Erythroblast (primary cell): ENCODE measurements at regions not wholly inside any gene's neighbourhood (a gene's known extent, or its start where the extent isn't known, plus 50 kb on each side); places are given as distances from the start of the nearest gene placed in this dataset.

ENCODE experiments used
- DNase-seq, 2 experiments: peaks; one replicate each; lab custom pipeline; 2025; lab: John Stamatoyannopoulos, UW
- GATA1 ChIP-seq: IDR thresholded peaks from 2 replicates; pipeline ENCODE4 v1.6.1; 2011; ENCODE audit warnings: low read depth, mild to moderate bottlenecking, control low read depth, low read length, moderate library complexity
- POLR2A ChIP-seq: IDR thresholded peaks from 2 replicates; pipeline ENCODE4 v1.6.1; 2011; ENCODE audit warnings: mild to moderate bottlenecking, low read length

DNA sequence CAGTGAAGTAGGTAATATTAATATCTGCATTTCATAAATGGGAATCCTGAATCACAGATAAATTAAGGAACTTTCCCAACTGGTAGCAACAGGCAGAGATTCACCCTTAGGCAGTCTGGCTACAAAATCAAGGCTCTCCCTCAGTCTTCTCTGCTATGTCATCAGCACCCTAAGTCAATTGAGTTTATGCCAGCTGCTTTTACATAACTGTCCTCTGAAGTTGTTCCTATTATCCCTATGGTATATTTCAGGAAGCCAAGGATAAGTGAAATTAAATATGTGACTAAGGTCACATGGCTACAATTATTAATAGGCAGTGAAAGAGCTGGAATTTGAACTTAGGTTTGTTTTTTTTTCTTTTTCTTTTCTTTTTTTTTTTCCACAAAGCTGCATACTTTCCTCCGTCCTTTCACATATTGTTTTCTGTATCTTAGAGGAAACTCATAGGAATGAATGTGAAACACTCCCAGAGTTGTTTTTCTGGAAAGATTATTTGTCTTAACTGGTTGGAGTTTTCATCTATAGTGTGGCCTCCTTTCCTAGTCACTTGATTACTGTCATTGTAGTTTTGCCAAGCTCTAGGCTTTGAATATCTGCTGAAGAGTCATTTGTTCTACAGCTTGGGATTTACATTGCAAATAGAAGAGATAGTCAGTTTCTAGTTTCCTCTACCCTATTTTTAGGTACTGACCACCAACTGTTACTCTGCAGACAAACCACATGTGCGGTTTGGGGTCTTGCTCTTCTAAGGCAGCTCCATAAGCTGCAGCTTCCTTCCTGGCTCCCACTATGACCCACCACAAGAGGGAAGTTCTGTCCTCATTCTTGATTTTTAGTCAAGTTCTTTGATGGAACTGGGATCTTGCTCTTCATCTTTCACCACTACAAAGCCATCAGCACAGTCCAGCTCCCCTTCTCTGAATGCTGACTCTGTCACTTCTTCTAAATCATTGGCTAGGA is 338.0 kb upstream of the KIAA1217 start:
- TF ChIP-seq POLR2A = no peak
- TF ChIP-seq GATA1 = no peak
- no peak for DNase-seq

DNA sequence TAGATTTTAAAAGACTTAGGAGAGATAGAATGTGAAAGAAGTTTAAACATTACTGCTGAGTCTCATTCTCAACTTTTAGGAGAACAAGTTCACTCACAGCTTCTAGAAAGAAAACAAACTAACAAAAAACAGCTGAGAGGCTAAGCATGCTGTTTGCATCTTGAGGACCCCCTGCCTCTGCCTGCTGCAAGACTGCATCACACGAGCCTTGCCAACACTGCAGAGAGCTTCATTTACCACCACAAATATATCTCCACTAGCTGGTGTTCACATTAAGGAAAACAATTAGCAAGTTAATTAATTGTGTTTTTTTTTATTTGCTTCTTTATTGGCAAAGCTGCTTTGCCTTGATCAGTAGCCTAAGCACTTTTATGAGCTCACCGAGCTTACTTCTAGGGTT is 336.6 kb upstream of the KIAA1217 start:
- no peak for DNase-seq
- no peak for TF ChIP-seq POLR2A
- no peak for TF ChIP-seq GATA1

DNA sequence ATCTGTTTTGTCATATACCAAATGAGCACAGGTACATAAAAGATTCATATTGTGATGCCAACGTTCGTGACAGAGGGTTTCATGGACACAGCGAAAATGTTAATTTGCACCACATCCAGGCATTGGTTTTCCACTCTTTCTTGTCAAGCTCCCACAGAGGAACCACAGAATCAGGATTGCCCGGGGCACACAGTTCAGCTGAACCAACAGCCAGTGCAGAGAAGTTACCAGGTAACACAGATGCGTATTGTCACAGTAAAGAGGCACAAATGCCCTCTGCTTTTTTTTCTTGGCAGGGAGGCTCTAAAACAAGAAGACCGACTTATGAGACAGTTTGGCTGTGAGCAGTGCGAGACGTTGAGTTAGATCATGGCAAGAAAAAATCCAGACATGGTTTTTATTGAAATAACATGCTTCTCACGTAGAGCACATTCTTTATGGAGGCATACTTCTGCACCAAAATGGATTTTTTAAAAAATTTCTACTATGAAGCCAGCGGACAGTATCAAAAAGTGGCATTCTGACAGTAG is 331.1 kb upstream of the KIAA1217 start:
- TF ChIP-seq GATA1 (no peak), POLR2A (no peak)

GRCh38 chr10:23884670-23885069 is 324.3 kb upstream of the KIAA1217 start:
- no peak for DNase-seq
- TF ChIP-seq GATA1 = no peak
- no peak for TF ChIP-seq POLR2A

More for the DNA sequence above, 331.1 kb upstream of the KIAA1217 start:
- DNase-seq = no peak

GRCh38 chr10:23885853-23886252 is 323.1 kb upstream of the KIAA1217 start:
- TF ChIP-seq POLR2A (no peak), GATA1 (no peak)
- DNase-seq = no peak

- TF ChIP-seq POLR2A (no peak), GATA1 (no peak)
- DNase-seq = peak in 1 of 2 experiments; percentile 5
Measured at GRCh38 chr10:23886355-23886754, 322.6 kb upstream of the KIAA1217 start.

DNA sequence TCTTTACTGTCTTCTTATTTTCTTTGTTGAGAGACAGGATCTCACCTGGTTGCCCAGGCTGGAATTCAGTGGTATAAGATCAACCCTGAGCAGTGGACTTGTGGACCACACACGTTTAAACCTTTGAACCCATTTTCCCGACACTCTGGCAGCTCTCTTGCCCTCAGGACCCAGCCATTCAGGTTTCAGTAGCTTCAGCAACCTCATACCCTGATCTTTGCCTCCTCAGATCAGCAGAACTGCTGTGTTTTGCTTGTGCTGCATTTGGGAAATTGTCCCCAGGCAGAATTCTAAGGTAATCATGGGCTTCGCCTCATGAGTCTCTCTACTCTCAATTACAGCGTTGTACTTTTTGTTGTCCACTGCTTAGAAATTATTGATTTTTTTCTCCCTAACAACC is 317.6 kb upstream of the KIAA1217 start:
- TF ChIP-seq GATA1 (no peak), POLR2A (no peak)

GRCh38 chr10:23892296-23892695 is 316.6 kb upstream of the KIAA1217 start:
- TF ChIP-seq POLR2A (no peak), GATA1 (no peak)
- no peak for DNase-seq

More for the DNA sequence above, 317.6 kb upstream of the KIAA1217 start:
- DNase-seq = no peak

DNA sequence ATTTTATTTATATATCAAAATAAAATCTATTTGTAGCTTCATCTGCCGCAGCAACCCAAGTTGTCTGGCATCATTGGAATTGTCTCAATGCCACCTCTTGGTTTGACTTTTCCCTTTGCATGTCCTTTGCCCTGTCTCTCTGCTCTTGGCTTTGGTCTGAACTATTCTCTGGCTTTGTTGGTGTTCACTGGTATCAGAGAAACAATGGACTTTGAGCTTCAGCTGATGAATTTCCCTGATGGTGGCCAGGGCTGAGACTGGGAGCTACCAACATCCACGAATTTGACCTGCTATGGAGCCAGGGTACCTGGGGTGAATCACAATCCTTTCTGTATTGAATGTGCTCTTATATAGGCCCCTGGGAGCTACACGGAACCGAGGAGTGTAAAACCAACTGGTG is 311.7 kb upstream of the KIAA1217 start:
- TF ChIP-seq POLR2A (no peak), GATA1 (no peak)
- DNase-seq = no peak

GRCh38 chr10:23897861-23898260 is 311.1 kb upstream of the KIAA1217 start:
- TF ChIP-seq GATA1 (no peak), POLR2A (no peak)
- no peak for DNase-seq

DNA sequence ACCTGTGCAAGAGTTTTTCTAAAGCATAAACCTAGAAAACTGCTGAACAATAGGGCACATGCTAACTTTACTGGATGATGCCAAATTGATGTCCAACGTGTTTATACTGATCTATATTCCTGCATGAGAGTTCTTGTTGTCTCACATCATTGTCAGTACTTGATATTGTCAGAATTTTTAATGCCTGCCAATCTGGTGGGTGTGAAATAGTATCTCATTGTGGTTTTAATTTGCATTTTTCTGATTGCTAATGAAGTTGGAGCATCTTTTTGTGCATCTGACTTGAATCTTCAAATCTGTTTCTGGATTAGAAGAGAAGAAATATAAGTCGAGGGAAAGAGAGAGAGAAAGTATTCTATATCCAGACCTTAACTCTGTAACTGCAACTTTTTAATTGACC is 309.8 kb upstream of the KIAA1217 start:
- TF ChIP-seq POLR2A (no peak), GATA1 (no peak)
- DNase-seq = no peak

DNA sequence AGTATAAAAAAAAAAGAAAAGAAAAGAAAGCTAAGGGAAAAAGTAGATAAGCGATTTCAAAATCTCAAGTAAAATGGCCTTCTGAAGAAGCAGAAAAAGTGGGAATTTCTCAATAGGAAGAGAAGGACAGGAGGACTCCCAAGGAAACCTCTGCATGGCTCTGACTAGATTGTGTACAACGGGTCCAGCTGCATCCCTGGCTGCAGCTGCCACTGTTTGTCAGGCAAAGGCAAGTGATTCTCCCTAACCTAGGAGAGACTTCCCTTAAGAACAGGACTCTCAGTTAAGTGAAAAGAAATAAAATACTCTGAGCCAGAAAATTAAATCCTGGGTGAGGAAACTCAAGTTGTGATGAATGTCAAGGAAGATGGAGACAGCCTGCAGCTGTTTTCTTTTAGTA is 298.6 kb upstream of the KIAA1217 start:
- TF ChIP-seq POLR2A = no peak
- TF ChIP-seq GATA1 = no peak
- no peak for DNase-seq

GRCh38 chr10:23912884-23913404 is 296.0 kb upstream of the KIAA1217 start:
- TF ChIP-seq POLR2A (no peak), GATA1 (no peak)
- no peak for DNase-seq

- TF ChIP-seq GATA1 (no peak), POLR2A (no peak)
- no peak for DNase-seq
Measured at GRCh38 chr10:23914641-23915040, 294.3 kb upstream of the KIAA1217 start.
